Upper lobe of left lung (tissue), 6 donors: ENCODE measurements at regions not wholly inside any gene's neighbourhood (a gene's known extent, or its start where the extent isn't known, plus 50 kb on each side); places are given as distances from the start of the nearest gene placed in this dataset.

Experiments
- ATAC-seq, 2 donors: fragments of 200-7000 bp; cut with Tn5 transposase; one replicate each; pipeline ENCODE4 v1.9.1; 2022; ENCODE audit warnings: mild to moderate bottlenecking in 2 of 2, moderate library complexity in 2 of 2; ENCODE audit not compliant: low FRiP score in 2 of 2
- DNase-seq, 2 donors: peaks; one replicate each; pipeline ENCODE4 v3.0.0-alpha.2; 2019 to 2020
- H3K27ac ChIP-seq, 4 donors: fragments of 200-600 bp; sonication (generic); one replicate each; pipeline ENCODE4 v1.5.1; 2016 to 2019
- H3K27me3 ChIP-seq, 4 donors: fragments of 200-600 bp; sonication (generic); one replicate each; pipeline ENCODE4 v1.5.1; 2017 to 2019
- H3K36me3 ChIP-seq, 4 donors: fragments of 200-600 bp; sonication (generic); one replicate each; pipeline ENCODE4 v1.5.1; 2016 to 2019
- H3K4me1 ChIP-seq, 4 donors: fragments of 200-600 bp; sonication (generic); one replicate each; pipeline ENCODE4 v1.5.1; 2018 to 2019
- H3K4me3 ChIP-seq, 4 donors: fragments of 200-600 bp; sonication (generic); one replicate each; pipeline ENCODE4 v1.5.1; 2017 to 2019; ENCODE audit warnings: mild to moderate bottlenecking in 2 of 4, moderate library complexity in 1 of 4
- H3K9me3 ChIP-seq, 4 donors: fragments of 200-600 bp; sonication (generic); one replicate each; pipeline ENCODE4 v1.5.1; 2018 to 2019
- EP300 ChIP-seq, 4 donors: sonication (generic); formaldehyde crosslinking; IDR thresholded peaks; one replicate each; pipeline ENCODE4 v1.5.1; 2017; ENCODE audit warnings: antibody characterized with exemption in 4 of 4, control low read depth in 2 of 4
- POLR2A ChIP-seq, 4 donors: fragments of 450-650 bp; IDR thresholded peaks; one replicate each; pipeline ENCODE4 v1.5.1; 2016 to 2017; ENCODE audit warnings: antibody characterized with exemption in 4 of 4, mild to moderate bottlenecking in 2 of 4
- POLR2AphosphoS5 ChIP-seq, 2 donors: sonication (generic); formaldehyde crosslinking; IDR thresholded peaks; one replicate each; pipeline ENCODE4 v1.5.1; 2017; ENCODE audit warnings: antibody characterized with exemption in 2 of 2
- WGBS, 2 donors: methylation state at CpG; one replicate each; pipeline ENCODE4 v1.1.5; 2017 to 2018; 5-methylcytosine and 5-hydroxymethylcytosine counted together
- TF ChIP-seq, protein P1 (sequence below), 6 experiments: fragments of 450-650 bp in 4 of 6; fragments of 200-600 bp in 2 of 6; sonication (generic) in 2 of 6; IDR thresholded peaks; one replicate each; pipeline ENCODE4 v1.5.1; 2016 to 2019; ENCODE audit warnings: antibody characterized with exemption in 6 of 6
- donor health status: DM: no; HTN: no; CAD: no; lungs with moderate emphysema.
- donor health status: DM: no; HTN: yes; CAD: no; lungs with severe emphysema.

DNA sequence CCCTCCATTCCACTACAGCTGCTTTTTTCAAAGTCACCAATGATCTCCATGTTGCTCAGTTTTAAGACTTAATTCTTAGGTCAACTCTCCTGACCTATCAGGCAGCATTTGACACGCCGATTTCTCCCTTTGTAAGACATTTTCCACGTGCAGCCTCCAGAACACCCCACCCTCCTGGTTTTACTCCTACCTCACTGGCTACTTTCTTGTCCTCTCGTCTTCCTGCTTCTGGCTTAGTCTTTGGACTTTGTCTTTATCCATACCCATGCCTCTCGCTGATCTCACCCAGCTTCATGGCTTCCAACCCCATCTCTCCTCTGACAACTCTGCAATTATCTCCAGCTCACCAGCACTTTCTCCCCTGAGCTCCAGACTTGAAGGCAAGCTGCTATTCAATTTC is 99.3 kb upstream of the UMPS start:
- no peak for ATAC-seq
- no peak for DNase-seq
- Histone ChIP-seq H3K9me3 (no peaks in the 10 kb centered on the region), H3K27ac (no peak overlapping the region), H3K36me3 (peaks cover 0 to 11% (median 0%) of the 10 kb centered on the region in 4 donors), H3K27me3 (no peaks in the 10 kb centered on the region), H3K4me3 (no peak overlapping the region), H3K4me1 (peaks cover 0 to 9% (median 6%) of the 10 kb centered on the region in 4 donors)
- TF ChIP-seq EP300 (IDR thresholded peaks at IDR 0.05), result no peak
- TF ChIP-seq, protein P1, sequence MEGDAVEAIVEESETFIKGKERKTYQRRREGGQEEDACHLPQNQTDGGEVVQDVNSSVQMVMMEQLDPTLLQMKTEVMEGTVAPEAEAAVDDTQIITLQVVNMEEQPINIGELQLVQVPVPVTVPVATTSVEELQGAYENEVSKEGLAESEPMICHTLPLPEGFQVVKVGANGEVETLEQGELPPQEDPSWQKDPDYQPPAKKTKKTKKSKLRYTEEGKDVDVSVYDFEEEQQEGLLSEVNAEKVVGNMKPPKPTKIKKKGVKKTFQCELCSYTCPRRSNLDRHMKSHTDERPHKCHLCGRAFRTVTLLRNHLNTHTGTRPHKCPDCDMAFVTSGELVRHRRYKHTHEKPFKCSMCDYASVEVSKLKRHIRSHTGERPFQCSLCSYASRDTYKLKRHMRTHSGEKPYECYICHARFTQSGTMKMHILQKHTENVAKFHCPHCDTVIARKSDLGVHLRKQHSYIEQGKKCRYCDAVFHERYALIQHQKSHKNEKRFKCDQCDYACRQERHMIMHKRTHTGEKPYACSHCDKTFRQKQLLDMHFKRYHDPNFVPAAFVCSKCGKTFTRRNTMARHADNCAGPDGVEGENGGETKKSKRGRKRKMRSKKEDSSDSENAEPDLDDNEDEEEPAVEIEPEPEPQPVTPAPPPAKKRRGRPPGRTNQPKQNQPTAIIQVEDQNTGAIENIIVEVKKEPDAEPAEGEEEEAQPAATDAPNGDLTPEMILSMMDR (IDR thresholded peaks at IDR 0.05), result no peak
- no peak for TF ChIP-seq POLR2AphosphoS5 (IDR thresholded peaks at IDR 0.05)
- no peak for TF ChIP-seq POLR2A (IDR thresholded peaks at IDR 0.05)
- 94 to 95% methylated on average over 5 of the region's 5 CpGs for WGBS, 2 donors

DNA sequence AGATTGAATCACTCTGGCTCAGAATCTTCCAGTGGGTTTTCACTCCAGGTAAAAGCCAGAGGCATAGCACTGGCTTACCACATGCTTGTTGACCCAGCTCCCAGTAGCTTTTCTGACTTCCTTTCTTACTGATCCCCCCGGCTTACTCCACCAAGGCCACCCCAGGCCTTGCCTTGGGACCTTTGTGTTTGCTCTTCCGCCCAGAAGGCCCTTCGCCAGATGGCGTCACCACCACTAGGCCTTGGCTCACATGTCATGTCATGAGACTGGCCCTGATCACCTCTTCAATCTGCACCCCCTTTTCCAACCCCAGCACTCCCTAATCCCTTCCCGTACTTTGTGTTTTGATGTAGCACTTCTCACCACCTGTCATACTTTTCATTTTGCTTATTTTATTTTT is 98.5 kb upstream of the UMPS start:
- 93 to 97% methylated on average over 5 of the region's 5 CpGs for WGBS, 2 donors
- H3K4me1 ChIP-seq, result peaks cover 0 to 9% (median 6%) of the 10 kb centered on the region in 4 donors
- H3K27ac ChIP-seq, result no peak overlapping the region
- TF ChIP-seq POLR2A (IDR thresholded peaks at IDR 0.05), result no peak
- H3K27me3 ChIP-seq, result no peaks in the 10 kb centered on the region
- no peaks in the 10 kb centered on the region for H3K9me3 ChIP-seq
- DNase-seq (no peak), ATAC-seq (no peak)
- H3K4me3 ChIP-seq, result no peak overlapping the region
- peaks cover 0 to 11% (median 0%) of the 10 kb centered on the region in 4 donors for H3K36me3 ChIP-seq

DNA sequence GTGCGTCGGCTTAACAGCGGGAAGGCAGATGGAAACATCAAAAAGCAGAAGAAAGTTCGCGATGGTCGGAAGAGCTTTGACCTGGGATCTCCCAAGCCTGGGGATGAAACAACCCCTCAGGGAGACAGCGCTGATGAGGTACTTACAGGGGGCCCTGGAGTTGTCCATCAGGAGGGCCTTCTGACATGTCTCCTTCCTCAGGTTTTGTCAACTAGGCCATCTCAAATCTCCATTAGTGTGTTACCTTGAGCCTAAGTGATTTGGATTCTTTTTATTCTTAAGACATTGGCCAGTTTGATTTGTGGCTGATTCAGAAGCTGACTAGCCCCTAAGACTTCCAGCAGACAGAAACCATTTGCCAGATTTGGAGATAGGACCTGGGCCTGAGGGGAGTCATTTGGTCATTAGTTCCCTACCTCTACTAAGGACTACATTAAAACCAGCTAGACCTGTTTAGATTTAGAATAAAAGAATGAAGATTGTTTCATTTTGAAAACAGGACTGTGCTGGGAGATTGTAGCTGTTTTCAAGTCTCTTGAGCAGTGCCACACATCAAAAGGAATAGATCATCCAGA is 97.6 kb upstream of the UMPS start:
- Histone ChIP-seq H3K4me1 (peaks cover 0 to 2% (median 2%) of the 10 kb centered on the region in 4 donors), H3K4me3 (no peak overlapping the region), H3K9me3 (no peaks in the 10 kb centered on the region), H3K27ac (no peak overlapping the region), H3K27me3 (no peaks in the 10 kb centered on the region), H3K36me3 (peaks cover 0 to 11% (median 0%) of the 10 kb centered on the region in 4 donors)
- no peak for DNase-seq
- no peak for ATAC-seq
- WGBS, 2 donors, result 96 to 98% methylated on average over 7 of the region's 7 CpGs
- TF ChIP-seq POLR2AphosphoS5 (IDR thresholded peaks at IDR 0.05) (no peak), EP300 (IDR thresholded peaks at IDR 0.05) (no peak), POLR2A (IDR thresholded peaks at IDR 0.05) (no peak)
- TF ChIP-seq, protein P1 (IDR thresholded peaks at IDR 0.05), result no peak

DNA sequence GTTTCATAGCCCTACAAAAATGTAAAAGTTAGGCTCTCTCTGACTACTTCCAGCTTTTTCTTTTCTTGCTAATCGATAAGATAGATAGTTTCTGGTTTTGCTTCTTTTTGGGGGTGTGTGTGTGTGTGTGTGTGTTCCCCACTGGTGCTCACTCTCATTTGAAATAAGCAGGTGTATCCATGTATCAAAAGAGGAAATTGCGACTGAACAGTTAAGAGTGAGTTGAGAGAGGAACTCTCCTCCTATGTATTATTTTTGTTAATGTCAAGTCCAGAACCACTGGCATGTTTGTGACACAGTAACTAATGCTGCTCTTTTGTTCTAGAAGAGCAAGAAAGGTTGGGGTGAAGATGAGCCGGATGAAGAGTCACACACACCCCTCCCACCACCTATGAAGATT is 96.7 kb upstream of the UMPS start:
- no peaks in the 10 kb centered on the region for H3K4me1 ChIP-seq
- no peak overlapping the region for H3K27ac ChIP-seq
- H3K4me3 ChIP-seq, result no peak overlapping the region
- no peak for ATAC-seq
- TF ChIP-seq, protein P1 (IDR thresholded peaks at IDR 0.05), result no peak
- TF ChIP-seq POLR2AphosphoS5 (IDR thresholded peaks at IDR 0.05) (no peak), EP300 (IDR thresholded peaks at IDR 0.05) (no peak), POLR2A (IDR thresholded peaks at IDR 0.05) (no peak)
- H3K9me3 ChIP-seq, result no peaks in the 10 kb centered on the region
- 75 to 82% methylated on average over 3 of the region's 3 CpGs for WGBS, 2 donors
- H3K36me3 ChIP-seq, result peaks cover 0 to 11% (median 0%) of the 10 kb centered on the region in 4 donors
- no peak for DNase-seq
- H3K27me3 ChIP-seq, result no peaks in the 10 kb centered on the region

DNA sequence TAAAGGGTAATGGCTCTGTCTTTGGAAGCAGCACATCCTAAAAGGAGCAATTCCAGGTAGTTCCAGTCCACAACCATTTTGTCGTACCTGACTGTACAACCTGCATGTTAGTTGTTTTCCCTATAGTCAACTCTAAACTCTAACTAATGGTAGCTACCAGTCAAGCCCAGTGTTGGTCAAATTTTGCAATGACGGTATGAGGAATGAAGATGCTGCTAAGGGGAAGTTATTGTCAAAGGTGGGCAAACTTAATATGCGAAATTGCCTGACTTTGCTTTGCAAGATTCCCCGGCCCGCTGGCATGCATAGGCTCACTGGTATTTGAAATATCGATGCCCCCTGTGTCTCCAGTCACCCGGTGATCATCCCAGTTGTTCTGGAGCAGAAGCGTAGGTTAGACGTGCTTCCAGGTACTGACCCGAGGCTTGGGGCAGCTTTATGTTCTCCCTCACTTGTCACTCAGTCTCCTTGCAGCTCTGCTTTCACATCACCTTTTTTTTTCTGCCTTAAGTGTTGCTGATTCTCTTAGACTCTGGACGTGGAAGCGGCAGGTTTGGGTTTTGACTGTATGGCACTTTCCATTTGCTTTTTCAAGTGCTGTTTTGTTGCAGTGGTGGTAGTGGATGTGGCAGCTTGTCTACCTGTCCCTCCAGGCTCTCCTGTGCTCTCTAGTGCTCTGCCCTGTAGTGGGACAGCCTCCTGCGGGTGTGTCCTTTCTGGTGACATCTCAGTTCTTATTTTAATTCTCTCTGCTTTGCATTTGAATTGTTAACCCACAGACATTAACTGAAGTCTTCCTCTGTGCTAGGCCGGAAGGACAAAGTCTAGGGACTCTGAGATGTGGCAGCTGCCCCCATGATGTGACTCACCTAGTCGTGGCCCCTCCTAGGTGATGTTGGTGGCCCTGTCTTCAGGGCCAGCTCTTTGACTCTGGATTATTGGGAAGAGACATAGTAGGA is 95.8 kb upstream of the UMPS start:
- no peaks in the 10 kb centered on the region for H3K27me3 ChIP-seq
- H3K27ac ChIP-seq, result no peak overlapping the region
- no peak overlapping the region for H3K4me3 ChIP-seq
- TF ChIP-seq POLR2A (IDR thresholded peaks at IDR 0.05) (no peak), POLR2AphosphoS5 (IDR thresholded peaks at IDR 0.05) (no peak), EP300 (IDR thresholded peaks at IDR 0.05) (no peak)
- TF ChIP-seq, protein P1 (IDR thresholded peaks at IDR 0.05), result no peak
- H3K4me1 ChIP-seq, result no peaks in the 10 kb centered on the region
- H3K36me3 ChIP-seq, result peaks cover 0 to 11% (median 0%) of the 10 kb centered on the region in 4 donors
- 85 to 89% methylated on average over 15 of the region's 15 CpGs for WGBS, 2 donors
- no peaks in the 10 kb centered on the region for H3K9me3 ChIP-seq
- ATAC-seq, result no peak
- no peak for DNase-seq
